ENCODE measurements at regions not wholly inside any gene's neighbourhood (a gene's known extent, or its start where the extent isn't known, plus 50 kb on each side); places are given as distances from the start of the nearest gene placed in this dataset.
"Not testable (repeated sequence)": the region's sequence is repeated elsewhere in the genome, so short reads cannot be mapped to it uniquely, and the experiment has no call there.

DNA sequence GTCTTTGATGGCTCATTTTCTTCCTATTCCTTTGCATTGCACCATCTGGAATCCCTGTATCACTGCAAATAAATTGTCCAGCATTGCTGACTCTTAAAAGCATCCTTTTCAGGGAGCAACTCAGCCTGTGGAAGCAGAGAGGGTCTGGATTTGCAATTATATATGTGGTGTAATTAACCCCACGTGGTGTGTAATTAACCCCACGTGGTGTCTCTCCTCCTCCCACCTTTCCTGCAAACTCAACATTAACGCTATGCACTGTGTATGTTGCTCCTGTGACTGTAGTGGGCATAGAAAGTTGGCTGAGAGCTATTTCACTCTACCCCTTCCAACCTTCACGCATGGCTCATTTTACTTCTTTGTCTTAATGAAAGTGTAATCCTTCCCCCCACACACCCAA lies 689.0 kb upstream of the COBL start:
- DNase-seq: no peak

GRCh38 chr7:51995596-51996179 lies 679.1 kb upstream of the COBL start:
- DNase-seq: no peak

DNA sequence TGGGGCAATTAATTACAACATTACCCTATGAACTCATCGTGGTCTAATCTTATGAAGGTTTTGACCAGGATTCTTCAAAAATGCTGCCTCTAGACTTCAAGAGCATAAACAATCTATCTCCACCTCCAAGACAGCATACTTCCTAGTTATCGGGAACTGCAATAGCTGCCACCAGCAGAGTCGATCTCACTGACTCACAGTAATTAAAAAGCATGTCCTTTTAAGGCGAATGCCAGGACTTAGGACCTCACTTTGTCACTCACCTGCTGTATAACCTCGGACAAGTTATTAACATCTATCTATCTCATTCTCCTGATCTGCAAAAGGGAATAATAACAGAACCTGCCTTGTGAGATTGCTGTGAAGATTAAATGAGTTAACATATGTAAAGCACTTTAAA lies 666.0 kb upstream of the COBL start:
- DNase-seq: no peak

- DNase-seq: no peak
Observed at GRCh38 chr7:51980812-51981211, 664.2 kb upstream of the COBL start.

GRCh38 chr7:51980313-51980712 lies 663.7 kb upstream of the COBL start:
- DNase-seq: no peak

DNA sequence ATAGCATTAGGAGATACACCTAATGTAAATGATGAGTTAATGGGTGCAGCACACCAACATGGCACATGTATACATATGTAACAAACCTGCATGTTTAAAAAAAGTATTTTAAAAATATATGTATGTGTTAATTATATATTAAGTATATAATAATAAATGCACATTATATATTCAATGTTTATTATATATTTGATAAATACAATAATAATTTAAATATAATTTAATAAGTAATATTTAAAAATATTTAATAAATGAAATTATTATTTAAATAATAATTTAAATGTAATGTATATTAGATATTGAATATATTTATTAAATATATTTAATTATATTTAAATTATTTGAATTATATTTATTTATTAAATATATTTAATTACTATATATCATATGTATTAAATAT lies 661.3 kb upstream of the COBL start:
- no peak for DNase-seq

DNA sequence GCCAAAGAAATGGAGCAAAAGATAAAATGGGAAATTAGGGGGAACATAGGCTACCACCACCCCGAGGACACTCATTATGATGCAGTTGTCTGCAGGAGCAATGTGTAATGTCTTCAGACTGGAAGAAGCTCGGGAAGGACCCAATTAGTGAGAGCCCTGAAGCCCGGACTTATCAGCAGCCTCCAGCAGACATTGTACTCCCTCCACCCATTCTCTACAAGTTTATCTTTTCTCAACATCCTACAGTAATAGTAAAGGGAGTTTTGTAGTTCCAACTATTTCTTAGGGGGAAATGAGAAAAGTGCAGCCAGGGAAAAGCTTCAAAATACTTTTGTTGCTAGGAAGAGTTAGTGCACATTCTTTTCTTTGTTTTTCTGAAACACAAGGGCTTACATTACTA lies 657.3 kb upstream of the COBL start:
- no peak for DNase-seq

- no peak for DNase-seq
Observed at GRCh38 chr7:51973071-51973470, 656.5 kb upstream of the COBL start.

GRCh38 chr7:51970961-51971665 lies 654.5 kb upstream of the COBL start:
- DNase-seq: no peak

GRCh38 chr7:51968461-51968860 lies 651.9 kb upstream of the COBL start:
- DNase-seq: no peak

GRCh38 chr7:51965454-51965853 lies 648.8 kb upstream of the COBL start:
- DNase-seq: no peak

GRCh38 chr7:51961804-51962203 lies 645.2 kb upstream of the COBL start:
- DNase-seq: no peak

DNA sequence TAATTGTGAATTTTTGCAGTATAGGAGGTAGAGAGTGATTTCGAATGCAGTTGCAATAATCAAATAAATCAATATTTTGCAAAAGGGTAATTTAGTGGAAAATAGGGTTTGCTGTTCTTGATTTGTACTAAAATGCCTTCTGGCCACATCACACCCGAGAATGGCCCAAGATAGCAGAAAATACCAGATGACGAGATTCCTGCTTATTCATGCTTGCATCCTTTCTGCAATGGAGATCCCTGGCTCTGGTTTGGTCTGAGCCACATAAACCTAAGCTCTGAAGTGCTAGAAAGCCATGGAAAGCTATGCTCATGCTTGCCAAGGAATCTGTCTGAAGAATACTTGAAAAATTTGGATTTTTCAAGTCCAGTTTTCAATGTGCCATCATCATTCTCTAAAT lies 634.2 kb upstream of the COBL start:
- no peak for DNase-seq

DNA sequence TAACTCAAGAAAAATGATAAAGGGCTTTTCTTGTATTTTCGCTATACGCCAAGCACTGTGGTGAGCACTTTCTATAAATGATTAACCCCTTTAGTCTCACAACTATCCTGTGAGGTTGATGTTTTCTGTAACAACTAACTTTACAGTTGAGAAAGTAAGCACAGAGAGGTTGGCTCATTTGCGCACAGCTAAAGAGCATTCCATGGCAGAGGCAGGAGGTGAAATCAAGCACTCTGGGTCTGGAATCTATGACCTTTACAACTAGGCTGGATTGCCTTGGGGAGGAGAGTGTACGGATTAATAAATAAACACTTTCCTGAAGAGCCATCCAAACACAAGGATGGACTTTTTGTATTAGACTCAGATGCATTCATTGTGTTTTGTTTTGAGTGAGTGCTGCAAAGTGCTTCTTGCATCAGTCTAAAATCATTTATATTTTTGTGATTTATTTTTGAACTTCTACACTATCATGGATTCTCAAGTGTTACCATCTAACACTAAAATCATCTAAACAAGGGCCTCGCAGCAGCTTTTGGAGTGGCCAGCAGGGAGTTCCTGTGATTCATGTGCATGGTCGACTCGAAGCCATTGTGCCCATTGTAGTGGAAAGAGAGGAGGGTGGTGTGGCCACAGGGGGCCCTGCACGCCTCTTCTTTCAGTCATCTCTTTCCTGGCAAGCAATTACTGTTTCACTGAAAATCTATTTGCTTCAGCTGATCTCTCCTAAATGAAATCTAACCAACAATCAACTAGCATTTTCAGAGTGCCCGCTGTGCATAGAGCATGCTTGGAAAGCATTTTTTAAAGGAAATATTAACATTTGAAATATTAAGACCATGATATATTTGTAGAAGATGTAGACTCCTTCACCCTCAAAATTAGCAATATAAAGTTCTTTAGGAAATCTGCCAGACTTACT lies 633.4 kb upstream of the COBL start:
- no peak for DNase-seq

DNA sequence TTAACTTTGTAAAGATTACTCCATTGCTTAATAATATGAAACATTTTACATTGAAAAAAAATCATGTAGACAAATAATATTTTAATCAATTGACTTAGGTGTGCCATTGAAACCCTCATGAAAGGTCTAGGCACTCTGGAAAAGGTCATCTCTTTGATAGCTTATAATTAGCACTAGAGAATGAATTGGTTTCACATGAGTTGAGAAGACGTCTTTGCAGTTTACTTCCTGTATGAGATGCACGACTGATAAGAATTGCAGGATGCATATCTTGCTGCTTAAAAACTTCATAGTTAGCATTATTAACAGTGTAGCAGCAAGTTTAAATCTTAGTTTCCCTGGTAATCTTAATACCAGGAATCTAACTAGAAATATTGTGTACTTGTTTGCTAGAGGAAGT lies 614.2 kb upstream of the COBL start:
- no peak for DNase-seq

GRCh38 chr7:51929818-51930217 lies 613.2 kb upstream of the COBL start:
- DNase-seq: no peak

- no peak for DNase-seq
Observed at GRCh38 chr7:51927738-51928137, 611.1 kb upstream of the COBL start.

DNA sequence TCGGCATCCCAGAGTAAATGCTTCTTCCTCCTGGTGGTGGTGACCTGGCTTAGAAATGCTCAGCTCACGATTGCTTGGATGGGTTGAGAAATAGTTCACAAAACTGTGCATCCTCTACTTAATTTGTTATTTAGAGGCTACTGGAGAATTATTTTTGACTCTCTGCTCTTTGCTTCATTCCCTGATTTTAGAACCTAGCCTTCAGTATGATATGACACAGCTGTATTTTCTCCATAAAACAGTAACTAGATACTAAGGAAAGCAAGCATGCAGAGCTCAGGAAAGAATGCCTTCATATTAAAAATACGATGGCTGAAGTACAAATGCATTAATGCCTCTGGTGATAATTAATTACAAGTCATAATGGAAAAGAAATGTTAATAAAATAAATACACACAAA lies 602.0 kb upstream of the COBL start:
- no peak for DNase-seq

- DNase-seq: no peak
Observed at GRCh38 chr7:51901489-51901840, 584.9 kb upstream of the COBL start.

DNA sequence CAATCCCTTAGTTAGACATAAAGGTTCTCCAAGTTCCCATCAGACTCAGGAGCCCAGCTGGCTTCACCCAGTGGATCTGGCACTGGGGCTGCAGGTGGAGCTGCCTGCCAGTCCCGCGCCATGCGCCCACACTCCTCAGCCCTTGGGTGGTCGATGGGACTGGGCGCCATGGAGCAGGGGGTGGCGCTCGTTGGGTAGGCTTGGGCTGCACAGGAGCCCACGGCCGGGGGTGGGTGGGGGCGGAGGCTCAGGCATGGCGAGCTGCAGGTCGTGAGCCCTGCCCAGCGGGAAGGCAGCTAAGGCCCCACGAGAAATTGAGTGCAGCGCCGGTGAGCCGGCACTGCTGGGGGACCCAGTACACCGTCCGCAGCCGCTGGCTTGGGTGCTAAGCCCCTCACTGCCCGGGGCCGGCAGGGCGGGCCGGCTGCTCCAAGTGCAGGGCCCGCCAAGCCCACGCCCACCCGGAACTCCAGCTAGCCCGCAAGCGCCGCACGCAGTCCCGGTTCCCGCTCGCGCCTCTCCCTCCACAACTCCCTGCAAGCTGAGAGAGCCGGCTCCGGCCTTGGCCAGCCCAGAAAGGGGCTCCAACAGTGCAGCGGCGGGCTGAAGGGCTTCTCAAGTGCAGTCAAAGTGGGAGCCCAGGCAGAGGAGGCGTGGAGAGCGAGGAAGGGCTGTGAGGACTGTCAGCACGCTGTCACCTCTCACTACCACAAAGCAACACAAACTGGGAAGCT lies 584.3 kb upstream of the COBL start:
- DNase-seq: not testable (repeated sequence)

DNA sequence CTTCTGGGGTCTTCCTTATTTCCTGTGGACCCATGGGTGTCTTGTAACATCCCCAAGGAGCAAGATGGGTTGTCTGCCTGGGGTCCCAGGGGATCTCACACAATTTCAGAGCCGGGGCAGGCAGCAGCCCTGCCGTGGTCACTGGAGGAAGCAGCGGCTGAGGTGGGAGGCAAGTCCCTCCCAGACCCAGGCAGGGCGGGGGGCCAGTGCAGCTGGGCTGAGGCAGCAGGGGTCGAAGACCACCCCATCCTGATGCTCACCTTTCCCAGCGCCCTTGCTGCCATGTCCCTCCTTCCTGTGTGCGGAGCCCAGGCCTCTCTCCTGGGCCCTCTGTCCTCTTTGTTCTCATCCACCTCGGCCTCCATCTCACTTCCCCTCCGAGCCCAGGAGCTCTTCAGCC lies 583.0 kb upstream of the COBL start:
- DNase-seq: no peak

GRCh38 chr7:51882412-51882811 lies 565.8 kb upstream of the COBL start:
- no peak for DNase-seq

DNA sequence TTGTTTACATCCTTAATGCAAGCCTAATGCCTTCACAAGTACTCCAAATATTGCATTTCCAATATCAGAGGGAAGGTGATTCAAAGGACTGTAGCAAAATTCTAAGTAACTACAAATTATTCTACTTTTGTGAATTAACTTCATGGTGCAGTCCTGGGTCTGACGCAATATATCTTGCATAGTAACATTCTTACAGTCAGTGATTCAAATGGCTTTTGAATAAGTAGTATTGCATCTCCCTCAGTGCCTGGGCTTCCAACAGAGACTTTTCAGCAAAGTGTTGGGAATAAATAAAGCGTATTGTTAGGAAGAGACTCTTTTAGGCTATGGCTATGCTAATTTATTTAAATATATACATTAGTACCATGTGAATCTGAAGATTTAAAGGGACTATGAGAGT lies 564.7 kb upstream of the COBL start:
- DNase-seq: no peak
